ENCODE measurements at regions not wholly inside any gene's neighbourhood (a gene's known extent, or its start where the extent isn't known, plus 50 kb on each side); places are given as distances from the start of the nearest gene placed in this dataset.

GRCh38 chr15:77715051-77715450 lies 82.3 kb upstream of the LINGO1 start:
- CTCF ChIA-PET: no interaction called here
- no peak for DNase-seq (ENCODE audit: low read depth, low spot score)

DNA sequence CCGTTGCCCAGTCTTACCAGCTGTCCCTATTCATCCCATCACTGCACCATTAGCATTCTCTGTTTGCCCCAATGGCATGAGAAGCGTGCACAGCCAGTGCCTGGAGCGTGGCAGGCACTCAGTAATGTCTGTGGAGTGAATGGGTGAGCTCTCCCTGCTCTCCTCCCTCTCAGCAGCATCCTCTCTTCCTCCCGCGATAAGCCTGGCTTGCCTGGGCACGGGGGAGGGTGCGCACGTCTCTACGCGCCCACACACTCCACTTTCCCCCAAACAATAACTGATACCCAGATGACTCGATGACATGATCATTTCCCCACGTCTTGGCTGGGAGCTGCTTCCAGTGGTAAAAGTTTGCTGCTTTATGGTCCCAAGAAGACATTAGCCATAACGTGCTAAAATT lies 81.8 kb upstream of the LINGO1 start:
- ChIA-PET CTCF (no interaction called here), POLR2A (no interaction called here)
- TF ChIP-seq CTCF (IDR thresholded peaks at IDR 0.05; ENCODE audit: low read depth, low read length): no peak
- Histone ChIP-seq H3K9me3 (ENCODE audit: control insufficient read depth, insufficient read depth, low read length) (no peaks in the 10 kb centered on the region), H3K27ac (ENCODE audit: low read depth, low read length) (no peak overlapping the region), H3K27me3 (ENCODE audit: control insufficient read depth, insufficient read depth, low read length) (peaks cover 14% of the 10 kb centered on the region), H3K4me3 (ENCODE audit: low read depth, low read length) (no peak overlapping the region)
- DNase-seq (ENCODE audit: low read depth, low spot score): no peak

More at GRCh38 chr15:77715051-77715450, 82.3 kb upstream of the LINGO1 start:
- no peak for TF ChIP-seq CTCF (IDR thresholded peaks at IDR 0.05; ENCODE audit: low read depth, low read length)
- Histone ChIP-seq H3K9me3 (ENCODE audit: control insufficient read depth, insufficient read depth, low read length) (no peaks in the 10 kb centered on the region), H3K27me3 (ENCODE audit: control insufficient read depth, insufficient read depth, low read length) (peaks cover 14% of the 10 kb centered on the region), H3K4me3 (ENCODE audit: low read depth, low read length) (no peak overlapping the region), H3K27ac (ENCODE audit: low read depth, low read length) (no peak overlapping the region)
- POLR2A ChIA-PET: no interaction called here

- Histone ChIP-seq H3K27me3 (ENCODE audit: control insufficient read depth, insufficient read depth, low read length) (peaks cover 14% of the 10 kb centered on the region), H3K9me3 (ENCODE audit: control insufficient read depth, insufficient read depth, low read length) (no peaks in the 10 kb centered on the region), H3K27ac (ENCODE audit: low read depth, low read length) (no peak overlapping the region), H3K4me3 (ENCODE audit: low read depth, low read length) (no peak overlapping the region)
- no peak for TF ChIP-seq CTCF (IDR thresholded peaks at IDR 0.05; ENCODE audit: low read depth, low read length)
- ChIA-PET CTCF (no interaction called here), POLR2A (no interaction called here)
- DNase-seq (ENCODE audit: low read depth, low spot score): no peak
These were observed 81.3 kb upstream of the LINGO1 start for GRCh38 chr15:77714023-77714422.

DNA sequence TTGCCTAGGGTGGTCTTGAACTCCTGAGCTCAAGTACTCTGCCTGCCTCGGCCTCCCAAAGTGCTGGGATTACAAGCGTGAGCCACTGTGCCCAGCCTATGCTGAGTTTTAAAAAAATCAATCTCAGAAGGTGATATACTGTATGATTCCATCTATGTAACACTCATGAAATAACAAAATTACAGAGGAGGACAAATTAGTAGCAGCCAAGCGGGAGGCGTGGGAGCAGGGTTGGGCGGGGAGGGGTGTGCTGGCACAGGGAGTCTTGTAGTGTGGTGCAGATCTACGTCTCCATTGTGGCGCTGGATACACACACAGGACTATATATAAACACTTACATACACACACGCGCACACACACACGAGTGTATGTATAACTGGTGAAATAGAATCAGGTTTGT lies 80.6 kb upstream of the LINGO1 start:
- Histone ChIP-seq H3K4me3 (ENCODE audit: low read depth, low read length) (no peak overlapping the region), H3K9me3 (ENCODE audit: control insufficient read depth, insufficient read depth, low read length) (no peaks in the 10 kb centered on the region), H3K27me3 (ENCODE audit: control insufficient read depth, insufficient read depth, low read length) (peaks cover 14% of the 10 kb centered on the region), H3K27ac (ENCODE audit: low read depth, low read length) (no peak overlapping the region)
- CTCF ChIA-PET: no interaction called here
- no peak for TF ChIP-seq CTCF (IDR thresholded peaks at IDR 0.05; ENCODE audit: low read depth, low read length)
- DNase-seq (ENCODE audit: low read depth, low spot score): no peak
- POLR2A ChIA-PET: no interaction called here

GRCh38 chr15:77712438-77712837 lies 79.7 kb upstream of the LINGO1 start:
- TF ChIP-seq CTCF (IDR thresholded peaks at IDR 0.05; ENCODE audit: low read depth, low read length): no peak
- DNase-seq (ENCODE audit: low read depth, low spot score): no peak
- ChIA-PET CTCF (no interaction called here), POLR2A (no interaction called here)
- no peak overlapping the region for H3K4me3 ChIP-seq (ENCODE audit: low read depth, low read length)
- H3K9me3 ChIP-seq (ENCODE audit: control insufficient read depth, insufficient read depth, low read length): no peaks in the 10 kb centered on the region
- H3K27ac ChIP-seq (ENCODE audit: low read depth, low read length): no peak overlapping the region
- peaks cover 12% of the 10 kb centered on the region for H3K27me3 ChIP-seq (ENCODE audit: control insufficient read depth, insufficient read depth, low read length)
